Astrocyte of the hippocampus (primary cell): ENCODE measurements at regions not wholly inside any gene's neighbourhood (a gene's known extent, or its start where the extent isn't known, plus 50 kb on each side); places are given as distances from the start of the nearest gene placed in this dataset.

ENCODE experiments used
- DNase-seq: peaks from one replicate; pipeline ENCODE4 v3.0.0; 2011; ENCODE audit warnings: low read depth, low spot score

- DNase-seq = no peak
These were observed 496.5 kb downstream of the FSCB start for GRCh38 chr14:44010595-44010994.

DNA sequence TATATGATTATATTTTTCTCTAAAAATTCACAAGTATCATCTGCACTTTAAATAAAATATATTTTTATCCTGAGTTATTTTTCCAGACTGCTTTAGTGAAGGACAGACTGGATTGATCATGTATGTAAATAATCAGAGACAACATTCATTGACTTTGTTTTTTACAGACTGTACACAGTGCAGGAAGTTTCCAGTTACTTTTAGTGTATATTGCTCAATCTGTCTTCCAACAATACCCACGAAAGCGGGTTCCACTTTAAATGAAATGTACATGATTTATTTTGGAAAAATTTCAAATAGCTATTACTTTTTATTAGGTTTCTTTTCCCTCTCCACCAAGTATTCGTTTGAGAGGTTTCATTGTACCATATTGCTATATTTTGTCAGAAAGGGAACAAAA lies 497.0 kb downstream of the FSCB start:
- DNase-seq = no peak

DNA sequence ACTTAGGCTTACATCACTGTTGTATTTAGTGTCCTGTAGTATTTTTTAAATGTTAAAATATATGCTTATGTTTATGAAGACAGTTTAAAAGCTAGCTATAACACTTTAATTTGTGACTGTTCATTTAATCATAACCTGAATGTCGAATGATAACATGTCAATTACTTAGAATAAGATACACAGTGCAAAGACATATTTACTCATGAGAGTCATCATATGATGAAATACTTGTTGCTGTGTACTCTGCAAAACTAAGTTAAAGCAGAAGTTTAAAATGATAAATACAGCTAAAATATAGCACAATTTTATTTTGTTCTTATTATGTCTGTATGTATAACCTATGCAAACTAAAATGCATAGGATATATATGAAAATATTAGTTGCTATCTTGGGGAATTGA lies 497.4 kb downstream of the FSCB start:
- no peak for DNase-seq

DNA sequence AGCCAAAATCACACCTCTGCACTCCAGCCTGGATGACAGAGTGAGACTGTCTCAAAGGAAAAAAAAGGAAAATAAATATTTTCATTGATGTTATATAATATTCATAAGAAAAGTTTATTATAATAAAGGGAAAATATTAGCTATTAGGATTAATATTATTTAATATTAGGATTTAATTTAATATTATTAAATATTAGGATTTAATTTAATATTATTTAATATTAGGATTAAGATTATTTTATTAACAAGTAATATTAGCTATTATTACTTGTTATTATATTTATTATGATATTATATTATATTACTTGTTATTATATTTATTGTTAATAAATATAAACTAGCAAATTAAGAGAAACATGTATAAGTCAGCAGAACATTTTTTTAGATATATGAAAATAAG lies 518.1 kb downstream of the FSCB start:
- no peak for DNase-seq

DNA sequence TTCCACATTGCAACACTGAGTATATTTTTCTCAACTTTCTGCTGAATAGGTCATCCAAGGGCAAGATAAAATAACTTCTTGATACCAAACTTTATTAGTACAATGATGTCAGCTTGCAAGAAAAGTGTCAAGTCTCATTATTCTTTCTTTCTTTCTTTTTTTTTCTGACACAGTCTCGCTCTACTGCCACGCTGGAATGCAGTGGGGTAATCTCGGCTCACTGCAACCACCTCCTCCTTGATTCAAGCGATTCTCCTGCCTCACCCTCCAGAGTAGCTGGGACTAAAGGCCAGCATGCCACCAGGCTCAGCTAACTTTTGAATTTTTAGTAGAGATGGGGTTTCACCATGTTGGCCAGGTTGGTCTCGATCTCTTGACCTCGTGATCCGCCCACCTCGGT lies 523.4 kb downstream of the FSCB start:
- DNase-seq = no peak

GRCh38 chr14:43981135-43981768 lies 525.8 kb downstream of the FSCB start:
- DNase-seq = no peak

DNA sequence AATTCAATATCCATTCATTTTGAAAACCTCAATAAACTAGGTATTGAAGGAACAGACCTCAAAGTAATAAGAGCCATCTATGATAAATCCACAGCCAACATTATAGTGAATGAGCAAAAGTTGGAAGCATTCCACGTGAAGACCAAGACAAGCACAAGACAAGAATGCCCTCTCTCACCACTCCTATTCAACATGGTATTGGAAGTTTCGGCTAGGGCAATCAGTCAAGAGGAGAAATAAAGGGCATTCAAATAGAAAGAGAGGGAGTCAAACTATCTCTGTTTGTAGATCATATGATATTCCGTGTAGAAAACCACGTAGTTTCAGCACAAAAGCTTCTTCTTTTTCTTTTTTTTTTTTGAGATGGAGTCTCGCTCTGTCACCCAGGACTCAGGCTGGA lies 550.3 kb downstream of the FSCB start:
- no peak for DNase-seq

- DNase-seq = no peak
These were observed 557.7 kb downstream of the FSCB start for GRCh38 chr14:43949400-43949799.

DNA sequence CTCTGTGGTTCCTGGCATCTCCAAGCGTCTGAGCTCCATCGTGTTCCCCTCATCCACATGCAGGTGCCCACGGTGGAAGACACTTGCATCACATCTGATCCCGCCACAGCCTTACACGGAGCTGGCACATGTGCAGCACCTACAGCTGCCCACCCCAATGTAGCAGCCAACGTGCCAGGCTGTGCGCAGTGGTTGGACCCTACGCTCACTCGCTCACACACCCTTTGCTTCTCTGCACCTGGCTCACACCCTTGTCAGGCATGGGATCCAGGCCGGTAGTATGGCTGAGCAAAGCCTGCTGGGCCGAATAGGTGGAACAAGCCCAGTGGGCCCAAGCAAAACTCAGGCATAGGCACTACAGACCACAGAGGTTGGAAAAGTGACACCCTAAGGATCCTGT lies 567.2 kb downstream of the FSCB start:
- no peak for DNase-seq

DNA sequence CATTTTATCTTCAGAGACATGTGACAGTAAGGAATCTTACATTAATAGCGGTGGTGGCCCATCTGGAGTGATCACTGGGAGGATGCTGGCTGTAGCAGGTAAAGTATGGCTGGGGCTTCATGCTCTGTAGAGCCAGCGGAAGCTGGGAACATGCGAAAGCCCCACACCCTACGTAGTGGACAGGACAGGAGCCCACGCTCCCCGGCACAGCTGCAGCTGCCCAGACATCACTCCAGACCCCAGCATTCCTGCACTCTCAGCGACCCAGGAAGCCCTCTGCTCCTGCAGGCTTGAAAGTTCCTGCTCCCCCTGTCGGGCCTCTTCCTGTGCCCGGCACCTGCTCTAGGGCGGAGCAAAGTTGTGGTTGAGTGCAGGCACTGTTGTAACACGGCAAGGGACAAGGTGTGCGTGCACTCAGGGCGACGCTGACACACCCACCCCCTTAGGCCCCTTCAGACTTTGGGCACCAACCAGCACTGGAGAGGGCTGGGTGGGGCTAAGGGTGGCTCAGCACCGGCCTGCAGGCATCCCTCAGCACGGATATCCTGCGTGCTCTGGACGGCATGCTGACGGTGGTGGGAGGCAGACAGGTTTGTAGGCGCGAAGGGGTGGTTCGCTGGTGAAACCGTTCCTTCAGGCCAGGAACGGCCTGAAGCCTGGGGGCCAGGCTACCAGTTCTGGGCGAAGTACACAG lies 568.3 kb downstream of the FSCB start:
- DNase-seq = no peak

DNA sequence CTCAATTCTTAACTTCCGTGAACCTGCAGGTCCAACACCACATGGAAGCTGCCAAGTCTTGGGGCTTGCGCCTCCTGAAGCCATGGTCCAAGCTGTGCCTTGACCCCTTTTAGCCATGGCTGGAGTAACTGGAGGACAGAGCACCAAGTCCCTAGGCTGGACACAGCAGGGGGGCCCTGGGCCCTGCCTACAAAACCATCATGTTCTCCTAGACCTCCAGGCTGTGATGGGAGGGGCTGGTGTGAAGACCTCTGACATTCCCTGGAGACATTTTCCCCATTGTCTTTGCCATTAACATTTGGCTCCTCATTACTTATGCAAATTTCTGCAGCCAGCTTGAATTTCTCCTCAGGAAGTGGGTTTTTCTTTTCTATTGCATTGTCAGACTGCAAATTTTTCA lies 570.1 kb downstream of the FSCB start:
- no peak for DNase-seq

DNA sequence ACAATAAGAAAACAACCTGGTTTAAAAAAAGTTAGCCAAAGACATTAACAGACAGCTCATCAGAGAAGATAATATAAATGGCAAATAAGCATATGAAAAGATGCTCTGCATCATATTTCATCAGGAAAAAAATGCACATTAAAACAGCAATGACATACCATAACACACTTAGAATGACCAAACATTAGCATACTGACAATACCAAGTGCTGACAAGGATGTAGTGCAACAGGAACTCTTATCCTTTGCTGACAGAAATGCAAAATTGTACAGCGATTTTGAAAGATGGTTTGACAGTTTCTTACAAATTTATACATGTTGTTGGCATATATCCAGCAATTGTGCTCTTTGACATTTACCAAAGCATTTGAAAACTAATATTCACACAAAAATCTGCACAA lies 573.0 kb downstream of the FSCB start:
- no peak for DNase-seq

DNA sequence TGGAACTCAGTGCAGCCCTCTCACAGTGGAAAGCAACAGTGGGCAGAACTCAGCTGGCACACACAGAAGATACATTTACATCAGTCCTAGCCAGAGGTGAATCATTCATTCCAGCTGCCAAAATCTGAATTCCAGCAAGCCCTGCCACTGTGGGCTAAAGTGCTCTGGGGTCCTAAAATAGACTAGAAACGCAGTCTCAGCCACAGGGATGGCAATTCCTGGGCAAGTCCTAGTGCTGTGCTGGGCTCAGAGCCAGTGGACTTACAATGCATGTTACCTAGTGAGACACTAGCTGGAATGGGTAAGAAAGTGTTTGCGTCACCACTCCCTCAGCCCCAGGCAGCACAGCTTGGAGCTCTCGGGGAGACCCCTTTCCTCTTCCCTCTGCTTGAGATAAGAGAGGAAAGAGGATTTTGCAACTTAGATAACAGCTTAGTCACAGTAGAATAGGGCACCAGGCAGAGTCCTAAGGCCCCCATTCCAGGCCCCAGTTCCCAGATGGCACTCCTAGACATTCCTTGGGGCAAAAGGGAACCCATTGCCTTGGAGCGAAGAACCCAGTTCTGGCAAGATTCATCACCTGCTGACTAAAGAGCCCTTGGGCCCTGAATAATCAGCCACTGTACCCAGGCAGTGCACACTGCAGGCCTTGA lies 592.9 kb downstream of the FSCB start:
- DNase-seq = no peak

DNA sequence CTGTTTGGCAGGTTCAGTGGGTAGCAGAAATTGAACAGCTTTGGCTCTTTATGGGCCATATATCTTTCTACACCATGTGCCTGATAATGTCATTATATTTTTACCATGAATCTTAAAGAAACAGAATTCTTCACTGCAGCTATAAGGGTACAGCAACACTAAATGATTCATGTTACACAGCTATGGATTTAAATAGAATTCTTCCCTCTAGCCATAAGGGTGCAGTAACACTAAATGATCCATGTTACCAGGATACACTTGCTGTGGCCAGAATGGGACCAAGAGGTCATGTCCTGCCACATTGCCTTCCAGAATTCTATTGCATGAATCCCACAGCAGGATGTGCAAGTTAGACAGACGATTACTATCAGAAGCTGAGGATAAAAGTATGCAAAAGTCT lies 603.9 kb downstream of the FSCB start:
- DNase-seq = no peak

GRCh38 chr14:43901911-43902673 lies 605.0 kb downstream of the FSCB start:
- no peak for DNase-seq

- no peak for DNase-seq
These were observed 606.9 kb downstream of the FSCB start for GRCh38 chr14:43900173-43900655.

- no peak for DNase-seq
These were observed 608.4 kb downstream of the FSCB start for GRCh38 chr14:43898687-43899086.

DNA sequence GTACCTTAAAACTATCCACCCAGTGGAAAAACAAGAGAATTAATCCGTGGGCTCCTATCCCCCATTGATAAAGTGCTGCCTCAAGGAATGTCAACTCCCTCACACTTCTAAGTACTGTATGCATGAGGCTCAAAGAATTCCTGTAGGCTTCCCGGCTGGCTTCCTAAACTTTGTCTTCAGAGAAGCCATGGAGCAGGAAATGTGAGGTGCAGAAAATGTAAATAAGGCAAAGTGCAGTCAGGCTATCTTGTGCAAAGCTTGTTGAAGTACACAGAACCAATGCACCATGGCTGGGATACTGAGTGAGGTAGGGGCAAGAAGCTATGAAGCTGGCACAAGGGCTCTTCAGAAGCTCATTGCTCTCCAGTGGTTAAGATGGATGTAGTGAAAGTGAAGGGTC lies 611.0 kb downstream of the FSCB start:
- no peak for DNase-seq

GRCh38 chr14:43894534-43894933 lies 612.5 kb downstream of the FSCB start:
- no peak for DNase-seq

- no peak for DNase-seq
These were observed 619.6 kb downstream of the FSCB start for GRCh38 chr14:43887523-43887922.

- DNase-seq = no peak
These were observed 629.6 kb downstream of the FSCB start for GRCh38 chr14:43877351-43877960.
